H9 (cell line): ENCODE measurements at regions not wholly inside any gene's neighbourhood (a gene's known extent, or its start where the extent isn't known, plus 50 kb on each side); places are given as distances from the start of the nearest gene placed in this dataset.

Experiments
- DNase-seq: peaks from one replicate; pipeline ENCODE4 v3.0.0-alpha.2; 2017
- H2AFZ ChIP-seq: one replicate; pipeline ENCODE4 v1.6.1; 2013; ENCODE audit warnings: mild to moderate bottlenecking, low read length, control low read depth, moderate library complexity
- H2AK5ac ChIP-seq: 2 replicates; pipeline ENCODE4 v1.6.1; 2013; ENCODE audit warnings: low read length, control low read depth, mixed read lengths; ENCODE audit not compliant: insufficient read length
- H2BK120ac ChIP-seq: one replicate; pipeline ENCODE4 v1.6.1; 2013; ENCODE audit warnings: low read depth, mild to moderate bottlenecking, low read length, control low read depth, inconsistent platforms; ENCODE audit not compliant: poor library complexity, severe bottlenecking
- H2BK12ac ChIP-seq: 2 replicates; pipeline ENCODE4 v1.6.1; 2013; ENCODE audit warnings: low read length, control low read depth, mixed read lengths, low read depth; ENCODE audit not compliant: insufficient read length
- H2BK15ac ChIP-seq: 2 replicates; pipeline ENCODE4 v1.6.1; 2013; ENCODE audit warnings: low read depth, low read length, control low read depth
- H2BK20ac ChIP-seq: one replicate; pipeline ENCODE4 v1.6.1; 2013; ENCODE audit warnings: low read depth, mild to moderate bottlenecking, low read length, control low read depth, inconsistent platforms; ENCODE audit not compliant: poor library complexity, severe bottlenecking
- H2BK5ac ChIP-seq: 2 replicates; pipeline ENCODE4 v1.6.1; 2013; ENCODE audit warnings: low read length, control low read depth, mixed read lengths; ENCODE audit not compliant: insufficient read length
- H3K14ac ChIP-seq: 2 replicates; pipeline ENCODE4 v1.6.1; 2013; ENCODE audit warnings: low read length, control low read depth; ENCODE audit not compliant: insufficient read depth
- H3K18ac ChIP-seq: 2 replicates; pipeline ENCODE4 v1.6.1; 2013; ENCODE audit warnings: low read depth, mild to moderate bottlenecking, mixed read lengths, low read length, control low read depth; ENCODE audit not compliant: insufficient read length
- H3K23ac ChIP-seq: 2 replicates; pipeline ENCODE4 v1.6.1; 2013; ENCODE audit warnings: low read length, control low read depth, mixed read lengths, low read depth; ENCODE audit not compliant: insufficient read length
- H3K23me2 ChIP-seq: 2 replicates; pipeline ENCODE4 v1.6.1; 2013; ENCODE audit warnings: low read depth, mild to moderate bottlenecking, mixed read lengths, low read length, control low read depth; ENCODE audit not compliant: insufficient read length, poor library complexity, severe bottlenecking
- H3K27ac ChIP-seq: 2 replicates; pipeline ENCODE4 v1.5.1; 2013; ENCODE audit warnings: low read length, control low read depth, mixed read lengths, low read depth; ENCODE audit not compliant: insufficient read length
- H3K27me3 ChIP-seq: 2 replicates; pipeline ENCODE4 v1.6.1; 2013; ENCODE audit warnings: low read length, control low read depth, inconsistent platforms; ENCODE audit not compliant: insufficient read depth
- H3K4ac ChIP-seq: 2 replicates; pipeline ENCODE4 v1.6.1; 2013; ENCODE audit warnings: low read depth, mild to moderate bottlenecking, control low read depth, inconsistent platforms, low read length, moderate library complexity
- H3K4me1 ChIP-seq: 2 replicates; pipeline ENCODE4 v1.6.1; 2013; ENCODE audit warnings: low read length, control low read depth, inconsistent platforms; ENCODE audit not compliant: insufficient read depth
- H3K4me2 ChIP-seq: 2 replicates; pipeline ENCODE4 v1.6.1; 2013; ENCODE audit warnings: low read length, control low read depth, mixed read lengths; ENCODE audit not compliant: insufficient read length, insufficient read depth
- H3K56ac ChIP-seq: 2 replicates; pipeline ENCODE4 v1.6.1; 2013; ENCODE audit warnings: low read depth, mild to moderate bottlenecking, mixed read lengths, low read length, control low read depth; ENCODE audit not compliant: insufficient read length
- H3K79me1 ChIP-seq: 2 replicates; pipeline ENCODE4 v1.6.1; 2013; ENCODE audit warnings: low read depth, mild to moderate bottlenecking, moderate library complexity, low read length, control low read depth, inconsistent platforms; ENCODE audit not compliant: insufficient read depth, poor library complexity, severe bottlenecking
- H3K79me2 ChIP-seq: 2 replicates; pipeline ENCODE4 v1.6.1; 2013; ENCODE audit warnings: low read length, control low read depth, inconsistent platforms; ENCODE audit not compliant: insufficient read depth
- H3K9ac ChIP-seq: 2 replicates; pipeline ENCODE4 v1.6.1; 2013; ENCODE audit warnings: low read length, control low read depth, mixed read lengths; ENCODE audit not compliant: insufficient read length; ENCODE audit errors: extremely low read depth
- H3K9me3 ChIP-seq: one replicate; pipeline ENCODE4 v1.6.1; 2013; ENCODE audit warnings: low read depth, low read length, inconsistent platforms; ENCODE audit not compliant: control insufficient read depth
- H3T11ph ChIP-seq: one replicate; pipeline ENCODE4 v1.6.1; 2013; ENCODE audit warnings: mild to moderate bottlenecking, low read length, control low read depth, inconsistent platforms
- H4K20me1 ChIP-seq: one replicate; pipeline ENCODE4 v1.6.1; 2013; ENCODE audit not compliant: control insufficient read depth, insufficient read length, insufficient read depth
- H4K5ac ChIP-seq: 2 replicates; pipeline ENCODE4 v1.6.1; 2013; ENCODE audit warnings: low read depth, mild to moderate bottlenecking, mixed read lengths, low read length, control low read depth; ENCODE audit not compliant: insufficient read length
- H4K8ac ChIP-seq: replicated peaks from 2 replicates; pipeline ENCODE4 v1.6.1; 2013; ENCODE audit warnings: low read length, control low read depth, mixed read lengths, low read depth; ENCODE audit not compliant: insufficient read length
- H4K91ac ChIP-seq: 2 replicates; pipeline ENCODE4 v1.6.1; 2013; ENCODE audit warnings: low read depth, mild to moderate bottlenecking, moderate library complexity, mixed read lengths, low read length, control low read depth; ENCODE audit not compliant: insufficient read length
- H3K27ac Mint-ChIP-seq, 3 experiments: 2 replicates in 2 of 3; 3 replicates in 1 of 3; pipeline ENCODE4 v1.8.0; 2020 to 2021; ENCODE audit warnings: mixed read lengths in 3 of 3, mild to moderate bottlenecking in 1 of 3, moderate library complexity in 1 of 3
- H3K27me3 Mint-ChIP-seq: 2 replicates; pipeline ENCODE4 v1.8.0; 2021; ENCODE audit warnings: low read depth, mild to moderate bottlenecking, moderate library complexity, mixed read lengths
- H3K36me3 Mint-ChIP-seq, 3 experiments: 2 replicates in 2 of 3; 3 replicates in 1 of 3; pipeline ENCODE4 v1.8.0; 2020 to 2021; ENCODE audit warnings: low read depth in 3 of 3, mixed read lengths in 3 of 3; ENCODE audit not compliant: insufficient read depth in 1 of 3
- H3K4me1 Mint-ChIP-seq, 2 experiments: 2 replicates each; pipeline ENCODE4 v1.8.0; 2020; ENCODE audit warnings: mixed read lengths in 2 of 2
- H3K4me3 Mint-ChIP-seq, 2 experiments: 2 replicates in 1 of 2; 3 replicates in 1 of 2; pipeline ENCODE4 v1.8.0; 2020 to 2021; ENCODE audit warnings: mild to moderate bottlenecking in 2 of 2, mixed read lengths in 2 of 2, moderate library complexity in 1 of 2
- H3K9me3 Mint-ChIP-seq, 2 experiments: 2 replicates in 1 of 2; 3 replicates in 1 of 2; pipeline ENCODE4 v1.8.0; 2020; ENCODE audit warnings: mild to moderate bottlenecking in 2 of 2, mixed read lengths in 2 of 2, moderate library complexity in 1 of 2
- WGBS: extraction: QIAGEN DNeasy Blood & Tissue Kit; methylation state at CpG from one replicate; pipeline ENCODE4 v1.1.7; 2013; ENCODE audit warnings: missing lambda C conversion rate, low lambda C conversion rate, mixed read lengths; ENCODE audit not compliant: insufficient read length; ENCODE audit errors: extremely low coverage; 5-methylcytosine and 5-hydroxymethylcytosine counted together
- TF ChIP-seq, protein P1 (sequence below): fragments of 200-600 bp; sonication (generic); conservative IDR thresholded peaks from 3 replicates; pipeline ENCODE4 v1.8.0; 2021; ENCODE audit warnings: antibody characterized with exemption, mild to moderate bottlenecking

DNA sequence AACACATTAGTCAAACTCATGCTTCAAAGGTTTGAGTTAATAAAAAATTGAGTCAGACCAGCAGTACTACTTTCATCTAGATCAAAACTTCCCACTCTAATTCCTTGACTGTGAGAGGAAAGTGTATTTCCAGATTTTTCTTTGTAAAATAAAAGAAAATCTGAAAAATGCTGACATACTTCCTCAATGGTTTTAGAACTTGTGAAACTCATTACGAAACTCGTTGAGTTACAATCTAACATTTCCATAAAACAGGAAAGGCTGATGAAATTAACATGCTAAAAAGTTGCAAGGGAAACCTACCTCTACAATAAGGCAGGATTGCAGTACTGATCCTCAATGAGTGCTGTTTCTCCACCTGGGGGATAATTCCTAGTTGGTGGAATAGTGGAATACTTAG is 217.8 kb upstream of the HCCS start:
- Histone ChIP-seq H3K23me2 (no peaks in the 10 kb centered on the region), H3K4me2 (no peak overlapping the region), H2BK5ac (no peak overlapping the region), H3K14ac (no peak overlapping the region), H2BK120ac (no peak overlapping the region), H4K8ac (no peak overlapping the region), H4K91ac (no peak overlapping the region), H3T11ph (no peak overlapping the region), H3K9me3 (no peaks in the 10 kb centered on the region), H4K5ac (no peak overlapping the region), H3K18ac (no peak overlapping the region), H3K23ac (no peak overlapping the region), H3K79me1 (no peaks in the 10 kb centered on the region), H2AFZ (no peak overlapping the region), H2BK12ac (no peak overlapping the region), H3K27me3 (no peaks in the 10 kb centered on the region), H2AK5ac (no peak overlapping the region), H3K79me2 (no peaks in the 10 kb centered on the region), H3K9ac (no peak overlapping the region), H2BK20ac (no peak overlapping the region), H3K27ac (no peak overlapping the region), H3K4ac (no peak overlapping the region), H3K56ac (no peak overlapping the region), H3K4me1 (no peaks in the 10 kb centered on the region), H2BK15ac (no peak overlapping the region), H4K20me1 (no peaks in the 10 kb centered on the region)
- Mint-ChIP-seq H3K27me3 (no peaks in the 10 kb centered on the region), H3K4me3 (no peak overlapping the region), H3K36me3 (peaks cover 0 to 2% (median 0%) of the 10 kb centered on the region in 3 experiments; a peak in 1 of 7 replicates), H3K27ac (no peak overlapping the region), H3K9me3 (peaks cover 30 to 39% of the 10 kb centered on the region in 2 experiments), H3K4me1 (0 out of 4 replicates have a peak, but pooled peaks cover 0 to 2% of the 10 kb centered on the region in 2 experiments)
- TF ChIP-seq, protein P1, sequence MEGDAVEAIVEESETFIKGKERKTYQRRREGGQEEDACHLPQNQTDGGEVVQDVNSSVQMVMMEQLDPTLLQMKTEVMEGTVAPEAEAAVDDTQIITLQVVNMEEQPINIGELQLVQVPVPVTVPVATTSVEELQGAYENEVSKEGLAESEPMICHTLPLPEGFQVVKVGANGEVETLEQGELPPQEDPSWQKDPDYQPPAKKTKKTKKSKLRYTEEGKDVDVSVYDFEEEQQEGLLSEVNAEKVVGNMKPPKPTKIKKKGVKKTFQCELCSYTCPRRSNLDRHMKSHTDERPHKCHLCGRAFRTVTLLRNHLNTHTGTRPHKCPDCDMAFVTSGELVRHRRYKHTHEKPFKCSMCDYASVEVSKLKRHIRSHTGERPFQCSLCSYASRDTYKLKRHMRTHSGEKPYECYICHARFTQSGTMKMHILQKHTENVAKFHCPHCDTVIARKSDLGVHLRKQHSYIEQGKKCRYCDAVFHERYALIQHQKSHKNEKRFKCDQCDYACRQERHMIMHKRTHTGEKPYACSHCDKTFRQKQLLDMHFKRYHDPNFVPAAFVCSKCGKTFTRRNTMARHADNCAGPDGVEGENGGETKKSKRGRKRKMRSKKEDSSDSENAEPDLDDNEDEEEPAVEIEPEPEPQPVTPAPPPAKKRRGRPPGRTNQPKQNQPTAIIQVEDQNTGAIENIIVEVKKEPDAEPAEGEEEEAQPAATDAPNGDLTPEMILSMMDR: no peak
- no peak for DNase-seq
- no CpG with 5 or more reads among the region's 2 CpGs for WGBS
